ENCODE measurements at regions not wholly inside any gene's neighbourhood (a gene's known extent, or its start where the extent isn't known, plus 50 kb on each side); places are given as distances from the start of the nearest gene placed in this dataset.

- Mint-ChIP-seq H3K4me3 (no peak overlapping the region), H3K27ac (no peak overlapping the region), H3K4me1 (ENCODE audit: low read depth) (no peaks in the 10 kb centered on the region), H3K36me3 (ENCODE audit: low read depth) (no peaks in the 10 kb centered on the region), H3K27me3 (ENCODE audit: insufficient read depth) (peaks cover 30% of the 10 kb centered on the region), H3K9me3 (no peaks in the 10 kb centered on the region; the same call in 1 of the 2 replicates)
- no peak for DNase-seq
- TF ChIP-seq CTCF (IDR thresholded peaks at IDR 0.05) = no peak
These were observed 126.9 kb downstream of the MATN1 start for GRCh38 chr1:30596470-30596869.

GRCh38 chr1:30589083-30589482 lies 134.3 kb downstream of the MATN1 start:
- H3K9me3 Mint-ChIP-seq = no peaks in the 10 kb centered on the region; the same call in 1 of the 2 replicates

GRCh38 chr1:30588311-30589073 lies 134.9 kb downstream of the MATN1 start:
- no peak for TF ChIP-seq CTCF (IDR thresholded peaks at IDR 0.05)
- H3K36me3 Mint-ChIP-seq (ENCODE audit: low read depth) = no peaks in the 10 kb centered on the region
- no peak overlapping the region for H3K4me3 Mint-ChIP-seq
- no peak for DNase-seq
- H3K27ac Mint-ChIP-seq = no peak overlapping the region
- H3K4me1 Mint-ChIP-seq (ENCODE audit: low read depth) = no peaks in the 10 kb centered on the region
- H3K9me3 Mint-ChIP-seq = no peaks in the 10 kb centered on the region; the same call in 1 of the 2 replicates
- peaks cover 3% of the 10 kb centered on the region for H3K27me3 Mint-ChIP-seq (ENCODE audit: insufficient read depth)

More at GRCh38 chr1:30589083-30589482, 134.3 kb downstream of the MATN1 start:
- Mint-ChIP-seq H3K36me3 (ENCODE audit: low read depth) (no peaks in the 10 kb centered on the region), H3K4me3 (no peak overlapping the region), H3K27ac (no peak overlapping the region), H3K27me3 (ENCODE audit: insufficient read depth) (peaks cover 4% of the 10 kb centered on the region), H3K4me1 (ENCODE audit: low read depth) (no peaks in the 10 kb centered on the region)
- TF ChIP-seq CTCF (IDR thresholded peaks at IDR 0.05) = no peak
- no peak for DNase-seq

- Mint-ChIP-seq H3K9me3 (no peaks in the 10 kb centered on the region), H3K4me1 (ENCODE audit: low read depth) (no peaks in the 10 kb centered on the region), H3K27me3 (ENCODE audit: insufficient read depth) (peaks cover 1% of the 10 kb centered on the region), H3K36me3 (ENCODE audit: low read depth) (no peaks in the 10 kb centered on the region), H3K27ac (no peak overlapping the region), H3K4me3 (no peak overlapping the region)
- TF ChIP-seq CTCF (IDR thresholded peaks at IDR 0.05) = no peak
- DNase-seq = no peak
These were observed 136.7 kb downstream of the MATN1 start for GRCh38 chr1:30586671-30587070.

GRCh38 chr1:30579580-30579979 lies 143.8 kb downstream of the MATN1 start:
- Mint-ChIP-seq H3K36me3 (ENCODE audit: low read depth) (no peaks in the 10 kb centered on the region), H3K4me3 (no peak overlapping the region), H3K27ac (no peak overlapping the region), H3K9me3 (no peaks in the 10 kb centered on the region), H3K4me1 (ENCODE audit: low read depth) (no peaks in the 10 kb centered on the region), H3K27me3 (ENCODE audit: insufficient read depth) (peaks cover 3% of the 10 kb centered on the region)
- TF ChIP-seq CTCF (IDR thresholded peaks at IDR 0.05) = no peak
- no peak for DNase-seq

Data from HFFc6 (cell line).